Left ventricle myocardium superior (tissue), 1 donor: ENCODE measurements at regions not wholly inside any gene's neighbourhood (a gene's known extent, or its start where the extent isn't known, plus 50 kb on each side); places are given as distances from the start of the nearest gene placed in this dataset.
A peak's percentile ranks its signal among the peaks of the same experiment; 100 is the strongest.
"Not testable (repeated sequence)": the region's sequence is repeated elsewhere in the genome, so short reads cannot be mapped to it uniquely, and the experiment has no call there.

ENCODE experiments used
- ATAC-seq: fragments of 200-7000 bp; cut with Tn5 transposase; one replicate; pipeline ENCODE4 v1.9.1; 2020; ENCODE audit warnings: mild to moderate bottlenecking, moderate library complexity
- DNase-seq: peaks from one replicate; pipeline ENCODE4 v3.0.0-alpha.2; 2020
- intact Hi-C: fragments of 100-400 bp; cut with micrococcal nuclease; formaldehyde crosslinking; loops from one replicate; pipeline ENCODE4 v1.11.0; 2022
- donor health status: DM: no; HTN: yes; CAD: no; lungs with severe emphysema.

- intact Hi-C loops, ATAC-seq, DNase-seq: not testable (repeated sequence)
These were observed 404.4 kb upstream of the BTBD3 start for GRCh38 chr20:11513241-11513745.

- DNase-seq (no peak), ATAC-seq (no peak)
- intact Hi-C loops: no loop called here
These were observed 401.2 kb upstream of the BTBD3 start for GRCh38 chr20:11516448-11516847.

- DNase-seq: no peak
- intact Hi-C loops: no loop called here
- no peak for ATAC-seq
These were observed 397.1 kb upstream of the BTBD3 start for GRCh38 chr20:11520596-11520995.

- DNase-seq (no peak), ATAC-seq (no peak)
- intact Hi-C loops: no loop called here
These were observed 396.0 kb upstream of the BTBD3 start for GRCh38 chr20:11521476-11522365.

- no peak for ATAC-seq
- no peak for DNase-seq
- intact Hi-C loops: no loop called here
These were observed 395.3 kb upstream of the BTBD3 start for GRCh38 chr20:11522366-11522741.

GRCh38 chr20:11529047-11529446, 388.6 kb upstream of the BTBD3 start:
- ATAC-seq: no peak
- intact Hi-C loops: no loop called here
- no peak for DNase-seq

GRCh38 chr20:11537032-11537431, 380.7 kb upstream of the BTBD3 start:
- intact Hi-C loops: no loop called here

GRCh38 chr20:11539450-11539849, 378.2 kb upstream of the BTBD3 start:
- ATAC-seq (no peak), DNase-seq (no peak)
- intact Hi-C loops: no loop called here

More at GRCh38 chr20:11537032-11537431, 380.7 kb upstream of the BTBD3 start:
- DNase-seq: no peak
- no peak for ATAC-seq

GRCh38 chr20:11540558-11540957, 377.1 kb upstream of the BTBD3 start:
- DNase-seq: no peak
- intact Hi-C loops: no loop called here
- ATAC-seq: no peak

- ATAC-seq: no peak
- intact Hi-C loops: no loop called here
- DNase-seq: no peak
These were observed 375.0 kb upstream of the BTBD3 start for GRCh38 chr20:11542645-11543044.

GRCh38 chr20:11544029-11544678, 373.5 kb upstream of the BTBD3 start:
- intact Hi-C loops: no loop called here
- DNase-seq (no peak), ATAC-seq (peak; percentile 43)

- ATAC-seq: no peak
These were observed 370.8 kb upstream of the BTBD3 start for GRCh38 chr20:11546939-11547338.

GRCh38 chr20:11549172-11550103, 368.3 kb upstream of the BTBD3 start:
- DNase-seq (no peak), ATAC-seq (no peak)
- intact Hi-C loops: loop anchor here (5.0 kb wide), 1 partner anchor 1927 kb away; no protein-coding TSS in a partner anchor

More at GRCh38 chr20:11546939-11547338, 370.8 kb upstream of the BTBD3 start:
- intact Hi-C loops: loop anchor here (5.0 kb wide), 1 partner anchor 1925 kb away; no protein-coding TSS in a partner anchor
- no peak for DNase-seq

GRCh38 chr20:11550657-11551338, 366.9 kb upstream of the BTBD3 start:
- DNase-seq: no peak
- ATAC-seq: no peak
- intact Hi-C loops: no loop called here

- intact Hi-C loops: no loop called here
- no peak for DNase-seq
- ATAC-seq: no peak
These were observed 366.2 kb upstream of the BTBD3 start for GRCh38 chr20:11551479-11551878.

- ATAC-seq (no peak), DNase-seq (no peak)
- intact Hi-C loops: no loop called here
These were observed 364.1 kb upstream of the BTBD3 start for GRCh38 chr20:11553603-11554002.

- DNase-seq (no peak), ATAC-seq (no peak)
- intact Hi-C loops: no loop called here
These were observed 362.2 kb upstream of the BTBD3 start for GRCh38 chr20:11555510-11555909.

GRCh38 chr20:11556410-11556809, 361.3 kb upstream of the BTBD3 start:
- intact Hi-C loops: no loop called here

GRCh38 chr20:11564491-11564890, 353.2 kb upstream of the BTBD3 start:
- DNase-seq: no peak
- ATAC-seq: no peak
- intact Hi-C loops: no loop called here

More at GRCh38 chr20:11556410-11556809, 361.3 kb upstream of the BTBD3 start:
- DNase-seq (no peak), ATAC-seq (no peak)
